Caco-2 (cell line): ENCODE measurements at regions not wholly inside any gene's neighbourhood (a gene's known extent, or its start where the extent isn't known, plus 50 kb on each side); places are given as distances from the start of the nearest gene placed in this dataset.

Experiments used
- BruUV-seq: library from RNA; stranded (reverse); fragments of 400-500 nt; replicated peaks from 2 replicates; lab custom pipeline; 2021; lab: Mats Ljungman, UMichigan
- CTCF ChIA-PET: fragments of 300-600 bp; sonication (Branson Sonifier 250); formaldehyde crosslinking; loops from one replicate; lab custom pipeline; 2022; ENCODE audit warnings: antibody characterized with exemption; lab: Charles Lee
- POLR2A ChIA-PET: fragments of 300-600 bp; sonication (Branson Sonifier 250); formaldehyde crosslinking; loops from one replicate; lab custom pipeline; 2022; ENCODE audit warnings: antibody characterized with exemption; lab: Charles Lee
- DNase-seq, 2 experiments: peaks; one replicate each; pipeline versions ENCODE4 v3.0.0 to v3.0.0-alpha.2; 2020 to 2022
- H3K27me3 ChIP-seq: replicated peaks from 2 replicates; pipeline ENCODE4 v1.6.0; 2011; ENCODE audit warnings: low read length; ENCODE audit not compliant: control insufficient read depth, insufficient read depth
- H3K36me3 ChIP-seq: 2 replicates; pipeline ENCODE4 v1.5.1; 2011; ENCODE audit warnings: low read length; ENCODE audit not compliant: control insufficient read depth, insufficient read depth
- H3K4me1 ChIP-seq: fragments of 250-450 bp; sonication (Bioruptor Pico); 2 replicates; pipeline ENCODE4 v1.5.1; 2020; ENCODE audit warnings: mild to moderate bottlenecking
- H3K4me3 ChIP-seq: 2 replicates; pipeline ENCODE4 v1.5.1; 2011; ENCODE audit warnings: low read depth, mild to moderate bottlenecking, control low read depth, low read length
- H3K9me3 ChIP-seq: fragments of 250-450 bp; sonication (Bioruptor Pico); 2 replicates; pipeline ENCODE4 v1.5.1; 2020; ENCODE audit warnings: mild to moderate bottlenecking, moderate library complexity
- H3K27ac Mint-ChIP-seq: one replicate; pipeline ENCODE4 v1.8.0; 2022; ENCODE audit warnings: mixed read lengths; ENCODE audit not compliant: unreplicated experiment
- H3K27me3 Mint-ChIP-seq: one replicate; pipeline ENCODE4 v1.8.0; 2022; ENCODE audit warnings: mixed read lengths; ENCODE audit not compliant: insufficient read depth, unreplicated experiment
- H3K36me3 Mint-ChIP-seq: one replicate; pipeline ENCODE4 v1.8.0; 2022; ENCODE audit warnings: mild to moderate bottlenecking, mixed read lengths; ENCODE audit not compliant: insufficient read depth, unreplicated experiment
- H3K4me1 Mint-ChIP-seq: one replicate; pipeline ENCODE4 v1.8.0; 2022; ENCODE audit warnings: low read depth, mixed read lengths; ENCODE audit not compliant: unreplicated experiment
- H3K4me3 Mint-ChIP-seq: one replicate; pipeline ENCODE4 v1.8.0; 2022; ENCODE audit warnings: mild to moderate bottlenecking, moderate library complexity, mixed read lengths; ENCODE audit not compliant: unreplicated experiment
- H3K9me3 Mint-ChIP-seq: one replicate; pipeline ENCODE4 v1.8.0; 2022; ENCODE audit warnings: mixed read lengths; ENCODE audit not compliant: unreplicated experiment
- CTCF ChIP-seq, 2 experiments: fragments of 200-600 bp in 1 of 2; IDR thresholded peaks; 1 replicate in 1 of 2; 2 replicates in 1 of 2; pipeline versions ENCODE4 v1.5.1 to v1.8.0; 2011 to 2022; ENCODE audit warnings: antibody characterized with exemption in 1 of 2, control low read depth in 1 of 2, inconsistent platforms in 1 of 2, low read depth in 1 of 2, low read length in 1 of 2, mild to moderate bottlenecking in 1 of 2, moderate library complexity in 1 of 2; ENCODE audit not compliant: insufficient read depth in 1 of 2, severe bottlenecking in 1 of 2, unreplicated experiment in 1 of 2
- intact Hi-C: fragments of 100-400 bp; cut with micrococcal nuclease; formaldehyde crosslinking; loops from one replicate; pipeline ENCODE4 v1.10.0; 2022; ENCODE audit not compliant: unreplicated experiment

DNA sequence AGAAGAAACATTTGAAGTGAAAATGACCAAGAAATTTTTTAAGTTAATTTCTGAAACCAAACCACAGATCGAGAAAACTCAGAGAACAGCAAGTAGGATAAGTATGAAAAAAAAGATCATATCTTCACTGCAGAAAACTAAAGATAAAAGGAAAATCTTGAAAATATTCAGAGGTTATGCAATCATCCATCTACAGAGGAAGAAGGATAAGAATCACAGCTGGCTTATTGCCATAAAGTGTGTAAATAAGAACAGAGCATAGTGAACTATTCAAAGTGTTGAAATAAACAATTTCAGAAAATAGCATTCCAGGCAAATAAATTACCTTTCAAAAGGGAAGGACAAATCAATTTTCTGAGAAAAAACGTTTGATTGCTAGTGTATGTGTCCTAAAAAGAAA is 1191.7 kb upstream of the CDH6 start:
- Histone ChIP-seq H3K4me3 (no peak overlapping the region), H3K4me1 (no peaks in the 10 kb centered on the region), H3K36me3 (no peaks in the 10 kb centered on the region), H3K27me3 (no peaks in the 10 kb centered on the region), H3K9me3 (no peaks in the 10 kb centered on the region; the same call in 1 of the 2 replicates)
- H3K36me3 Mint-ChIP-seq: no peaks in the 10 kb centered on the region
- no peak overlapping the region for H3K27ac Mint-ChIP-seq
- no TSS peak for BruUV-seq
- no peaks in the 10 kb centered on the region for H3K27me3 Mint-ChIP-seq
- H3K4me1 Mint-ChIP-seq: no peaks in the 10 kb centered on the region
- DNase-seq: no peak
- no peak overlapping the region for H3K4me3 Mint-ChIP-seq
- ChIA-PET CTCF (no interaction called here), POLR2A (no interaction called here)
- no peaks in the 10 kb centered on the region for H3K9me3 Mint-ChIP-seq
- no peak for TF ChIP-seq CTCF (IDR thresholded peaks at IDR 0.05; ENCODE audit: insufficient read depth in 1 of 2, low read depth in 1 of 2, low read length in 1 of 2, severe bottlenecking in 1 of 2, unreplicated experiment in 1 of 2)
- intact Hi-C loops: no loop called here

DNA sequence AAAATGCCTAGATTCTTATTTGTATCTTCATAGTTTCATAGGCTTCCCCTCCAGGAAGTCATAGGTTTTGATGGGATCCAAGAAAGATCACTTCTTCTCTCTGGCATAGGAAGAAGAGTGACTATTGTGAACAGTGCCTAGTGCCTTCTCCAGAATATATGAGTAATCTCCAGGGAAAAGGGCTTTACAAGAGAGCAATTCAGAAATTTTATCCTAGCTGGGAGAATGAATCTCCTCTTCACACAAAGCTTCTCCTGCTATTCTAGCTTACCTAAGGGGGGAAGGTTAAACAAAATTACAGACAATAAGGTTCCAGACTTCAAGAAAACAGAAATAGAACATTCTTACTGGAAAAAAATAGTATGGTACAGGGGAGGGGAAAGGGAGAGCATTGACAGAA is 1193.3 kb upstream of the CDH6 start:
- intact Hi-C loops: no loop called here
- no peak for DNase-seq
- TF ChIP-seq CTCF (IDR thresholded peaks at IDR 0.05; ENCODE audit: insufficient read depth in 1 of 2, low read depth in 1 of 2, low read length in 1 of 2, severe bottlenecking in 1 of 2, unreplicated experiment in 1 of 2): no peak
- BruUV-seq: no TSS peak
- ChIA-PET POLR2A (no interaction called here), CTCF (no interaction called here)
- Mint-ChIP-seq H3K9me3 (no peaks in the 10 kb centered on the region), H3K27ac (no peak overlapping the region), H3K36me3 (no peaks in the 10 kb centered on the region), H3K4me1 (no peaks in the 10 kb centered on the region), H3K4me3 (no peak overlapping the region), H3K27me3 (no peaks in the 10 kb centered on the region)
- Histone ChIP-seq H3K9me3 (no peaks in the 10 kb centered on the region), H3K27me3 (no peaks in the 10 kb centered on the region), H3K36me3 (no peaks in the 10 kb centered on the region), H3K4me1 (no peaks in the 10 kb centered on the region), H3K4me3 (no peak overlapping the region)

GRCh38 chr5:29995154-29995553 is 1198.3 kb upstream of the CDH6 start:
- no peaks in the 10 kb centered on the region for H3K9me3 Mint-ChIP-seq
- TF ChIP-seq CTCF (IDR thresholded peaks at IDR 0.05; ENCODE audit: insufficient read depth in 1 of 2, low read depth in 1 of 2, low read length in 1 of 2, severe bottlenecking in 1 of 2, unreplicated experiment in 1 of 2): no peak

More at GRCh38 chr5:29995154-29995553, 1198.3 kb upstream of the CDH6 start:
- peaks cover 5% of the 10 kb centered on the region for H3K27me3 Mint-ChIP-seq
- H3K27ac Mint-ChIP-seq: no peak overlapping the region
- Histone ChIP-seq H3K4me1 (no peaks in the 10 kb centered on the region), H3K4me3 (no peak overlapping the region), H3K27me3 (no peaks in the 10 kb centered on the region), H3K36me3 (no peaks in the 10 kb centered on the region), H3K9me3 (no peaks in the 10 kb centered on the region)
- no peaks in the 10 kb centered on the region for H3K36me3 Mint-ChIP-seq
- H3K4me1 Mint-ChIP-seq: no peaks in the 10 kb centered on the region
- POLR2A ChIA-PET: no interaction called here
- intact Hi-C loops: no loop called here
- no TSS peak for BruUV-seq
- H3K4me3 Mint-ChIP-seq: no peak overlapping the region
- DNase-seq: no peak
- CTCF ChIA-PET: no interaction called here
